HG03469 (cell line): ENCODE measurements at regions not wholly inside any gene's neighbourhood (a gene's known extent, or its start where the extent isn't known, plus 50 kb on each side); places are given as distances from the start of the nearest gene placed in this dataset.
"Not testable (repeated sequence)": the region's sequence is repeated elsewhere in the genome, so short reads cannot be mapped to it uniquely, and the experiment has no call there.

ENCODE experiments used
- ATAC-seq: cut with Tn5 transposase; IDR thresholded peaks from one replicate; pipeline ENCODE4 v1.9.1; 2021; ENCODE audit warnings: mild to moderate bottlenecking, moderate library complexity, moderate number of reproducible peaks; ENCODE audit not compliant: unreplicated experiment

DNA sequence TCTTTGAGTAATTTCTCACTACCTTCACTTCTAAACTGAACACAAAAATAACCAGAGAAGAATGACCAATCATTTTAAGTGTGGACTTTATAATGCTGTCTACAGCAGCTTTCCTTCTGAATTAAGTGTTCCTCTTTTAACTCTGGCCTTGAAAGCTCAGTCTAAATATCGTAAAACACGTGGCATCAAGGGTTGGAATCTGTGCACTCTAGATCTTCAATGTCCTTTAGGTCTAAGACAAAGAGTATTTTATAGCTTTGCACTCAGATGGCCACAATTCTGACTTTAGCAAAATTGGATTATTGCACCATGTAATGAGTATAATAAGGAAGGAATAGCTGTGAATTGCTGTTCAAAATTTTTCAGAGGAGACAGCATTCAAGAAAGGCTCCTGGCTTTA, 197.1 kb upstream of the UGT8 start:
- ATAC-seq, result no peak

DNA sequence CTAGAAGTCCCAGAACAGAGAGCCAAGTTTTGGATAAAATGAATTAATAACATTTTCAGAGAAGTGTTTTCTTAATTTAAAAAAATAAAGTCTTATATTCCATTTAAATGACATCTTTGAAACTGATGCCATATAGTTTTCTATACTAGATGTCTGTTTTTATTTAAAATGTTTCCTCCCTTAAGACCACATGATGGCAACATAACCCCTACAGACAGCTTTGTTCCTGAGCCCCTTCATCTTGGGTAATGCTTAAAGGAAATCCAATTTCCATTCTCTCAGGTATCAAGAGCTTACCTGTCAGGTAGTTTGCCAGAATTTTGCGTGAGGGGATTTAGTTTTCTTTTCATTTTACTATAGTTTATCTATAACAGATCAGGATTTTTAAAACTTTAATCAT, 181.4 kb upstream of the UGT8 start:
- ATAC-seq, result no peak

GRCh38 chr4:114420069-114420468, 178.5 kb upstream of the UGT8 start:
- ATAC-seq, result no peak

GRCh38 chr4:114423582-114423981, 175.0 kb upstream of the UGT8 start:
- ATAC-seq, result peak; percentile 99

DNA sequence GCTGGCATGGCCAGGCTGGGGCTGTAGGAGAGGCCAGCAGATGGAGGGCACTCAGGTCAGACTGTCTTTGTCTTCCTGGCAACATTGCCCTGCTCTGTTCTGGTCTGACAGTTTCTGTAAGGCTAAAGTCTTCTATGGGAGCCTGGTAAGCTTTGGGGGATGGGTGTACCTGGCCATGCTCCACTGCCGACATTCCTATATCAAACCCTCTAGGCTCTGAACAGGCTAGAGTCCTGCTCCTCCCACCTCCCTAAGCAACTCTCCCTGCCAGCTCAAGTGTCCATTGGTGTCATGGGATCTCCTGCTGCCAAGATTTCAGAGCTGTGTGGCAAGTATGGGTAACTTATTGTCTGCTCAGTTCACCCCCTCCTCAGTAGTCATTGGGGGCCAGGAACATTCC, 163.5 kb upstream of the UGT8 start:
- ATAC-seq, result no peak

DNA sequence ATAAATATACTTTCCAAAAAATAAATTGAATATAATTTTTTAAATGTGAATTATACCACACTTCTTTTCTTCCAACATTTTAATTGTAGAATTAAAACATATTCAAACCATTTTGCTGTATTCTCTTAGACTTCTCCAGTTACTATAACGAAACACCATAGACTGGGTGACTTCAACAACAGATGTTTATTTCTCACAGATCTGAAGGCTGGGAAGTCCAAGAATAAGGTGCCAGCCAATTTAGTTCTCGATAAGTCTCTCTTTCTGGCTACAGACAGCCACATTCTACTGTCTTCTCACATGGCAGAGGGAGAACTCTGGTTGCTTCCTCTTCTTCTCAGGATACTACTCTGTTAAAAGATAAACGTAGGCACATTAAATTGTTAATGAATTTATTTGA, 155.8 kb upstream of the UGT8 start:
- ATAC-seq, result no peak

DNA sequence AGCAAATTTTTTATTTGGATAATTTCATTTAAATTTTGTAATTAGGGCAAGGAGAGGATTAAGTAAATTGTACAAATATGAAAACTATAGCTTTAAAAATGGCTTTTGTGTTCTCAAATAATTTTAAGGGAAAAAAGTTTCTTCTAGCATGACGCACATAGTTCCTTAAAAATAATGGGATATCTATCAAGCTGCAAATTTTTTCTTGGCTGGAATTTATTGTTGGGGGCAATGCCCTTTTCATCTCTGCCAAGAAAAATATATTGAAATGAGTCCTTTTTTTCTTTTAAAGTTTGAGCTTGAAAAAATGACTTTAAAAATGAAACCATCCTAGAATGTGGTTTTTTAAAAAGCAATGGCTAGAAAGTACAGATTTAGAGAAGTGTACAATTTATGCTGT, 154.4 kb upstream of the UGT8 start:
- no peak for ATAC-seq

DNA sequence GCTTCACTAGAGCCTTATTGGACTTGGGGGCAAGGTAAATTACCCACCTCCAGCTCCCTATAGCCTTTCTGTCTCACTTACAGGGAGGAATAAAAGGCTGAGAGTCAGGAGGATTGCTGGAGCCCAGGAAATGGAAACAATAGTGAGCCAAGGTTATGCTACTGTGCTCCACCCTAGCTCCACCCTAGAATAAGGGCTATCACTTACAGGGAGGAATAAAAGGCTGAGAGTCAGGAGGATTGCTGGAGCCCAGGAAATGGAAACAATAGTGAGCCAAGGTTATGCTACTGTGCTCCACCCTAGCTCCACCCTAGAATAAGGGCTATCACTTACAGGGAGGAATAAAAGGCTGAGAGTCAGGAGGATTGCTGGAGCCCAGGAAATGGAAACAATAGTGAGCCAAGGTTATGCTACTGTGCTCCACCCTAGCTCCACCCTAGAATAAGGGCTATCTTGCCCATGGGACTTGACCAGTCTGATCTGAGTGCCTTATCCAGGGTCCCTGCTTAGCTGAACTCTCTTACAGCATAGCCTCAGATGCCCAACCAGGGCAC, 150.6 kb upstream of the UGT8 start:
- not testable (repeated sequence) for ATAC-seq

GRCh38 chr4:114458728-114459127, 139.9 kb upstream of the UGT8 start:
- no peak for ATAC-seq

GRCh38 chr4:114464726-114465272, 133.8 kb upstream of the UGT8 start:
- ATAC-seq, result no peak

GRCh38 chr4:114465766-114466165, 132.8 kb upstream of the UGT8 start:
- ATAC-seq, result no peak

DNA sequence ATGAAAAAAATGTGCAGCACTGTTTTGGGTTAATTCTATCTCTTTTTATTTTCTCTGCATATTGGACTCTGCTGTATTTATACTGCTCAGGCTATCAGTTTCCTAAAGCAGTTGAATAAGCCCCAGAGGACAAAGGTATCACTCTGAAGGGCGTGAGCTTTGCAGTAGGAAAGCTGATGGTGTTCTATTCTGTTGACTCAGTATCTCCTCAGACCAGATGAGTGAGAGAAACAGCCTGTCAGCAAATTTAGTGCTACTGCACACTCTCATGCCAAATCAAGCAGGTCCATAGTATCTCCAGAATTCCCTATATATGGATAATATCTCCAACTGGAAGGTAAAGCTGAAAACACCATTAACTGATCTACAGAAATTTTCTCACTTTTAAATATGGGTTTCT, 132.3 kb upstream of the UGT8 start:
- no peak for ATAC-seq

GRCh38 chr4:114472269-114473032, 126.2 kb upstream of the UGT8 start:
- ATAC-seq, result no peak

GRCh38 chr4:114474188-114474800, 124.3 kb upstream of the UGT8 start:
- no peak for ATAC-seq

GRCh38 chr4:114476310-114476709, 122.3 kb upstream of the UGT8 start:
- ATAC-seq, result no peak

- no peak for ATAC-seq
Measured at GRCh38 chr4:114479595-114479994, 119.0 kb upstream of the UGT8 start.

DNA sequence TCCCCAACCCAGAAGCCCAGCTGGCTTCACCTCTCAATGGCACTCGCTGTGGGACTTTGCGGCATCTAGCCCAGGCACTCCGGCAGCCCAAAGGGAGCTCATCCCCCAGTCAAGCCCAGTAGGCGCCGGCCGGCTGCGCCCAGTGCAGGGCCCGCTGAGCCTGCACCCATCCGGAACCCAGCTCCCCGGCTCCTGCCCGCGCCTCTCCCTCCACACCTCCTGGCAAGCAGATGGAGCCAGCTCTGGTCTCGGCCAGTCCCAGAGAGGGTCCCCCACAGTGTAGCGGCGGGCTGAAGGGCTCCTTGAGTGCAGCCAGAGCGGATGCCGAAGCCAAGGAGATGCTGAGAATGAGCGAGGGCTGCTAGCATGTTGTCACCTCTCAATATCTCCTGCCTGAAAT, 116.8 kb upstream of the UGT8 start:
- no peak for ATAC-seq

- no peak for ATAC-seq
Measured at GRCh38 chr4:114487101-114487500, 111.5 kb upstream of the UGT8 start.

DNA sequence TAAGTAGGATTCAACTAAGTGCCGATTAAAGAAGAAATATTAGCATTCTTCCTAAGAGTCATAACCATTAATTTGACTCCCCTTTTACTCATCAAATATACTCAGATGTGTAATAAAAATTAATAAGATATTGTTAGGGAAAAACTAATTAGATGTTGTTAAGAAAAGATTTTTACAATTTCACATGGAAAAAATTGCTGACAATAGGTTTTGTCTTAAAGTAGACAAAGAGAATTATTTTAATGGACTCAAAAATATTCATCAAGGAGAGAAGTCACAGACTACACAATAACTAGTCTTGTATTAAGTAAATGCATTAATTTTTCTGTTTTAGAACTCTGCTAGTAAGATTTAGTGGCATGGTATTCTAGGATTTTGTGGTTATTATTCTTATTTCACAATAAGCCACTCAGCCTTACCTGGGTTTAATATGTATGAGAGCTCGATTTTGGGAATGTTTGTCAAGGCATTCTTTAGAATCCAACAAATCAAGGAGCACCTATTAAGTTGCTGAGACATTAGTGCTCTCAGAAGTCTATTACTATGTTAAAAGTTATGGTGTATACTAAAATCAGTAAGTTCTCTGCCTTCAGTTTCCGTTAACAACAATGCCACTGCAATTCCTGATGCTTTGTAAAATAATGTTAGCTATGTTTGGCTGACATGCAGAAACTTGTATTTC, 110.2 kb upstream of the UGT8 start:
- ATAC-seq, result no peak

- no peak for ATAC-seq
Measured at GRCh38 chr4:114494246-114494803, 104.3 kb upstream of the UGT8 start.

GRCh38 chr4:114495471-114495928, 103.1 kb upstream of the UGT8 start:
- no peak for ATAC-seq
